Testis (tissue), 2 donors: ENCODE measurements at regions not wholly inside any gene's neighbourhood (a gene's known extent, or its start where the extent isn't known, plus 50 kb on each side); places are given as distances from the start of the nearest gene placed in this dataset.

Experiments used
- CTCF ChIP-seq, 3 experiments: fragments of 450-650 bp in 2 of 3; fragments of 200-600 bp in 1 of 3; sonication (generic) in 1 of 3; IDR thresholded peaks; one replicate each; pipeline ENCODE4 v1.5.1; 2016 to 2019; ENCODE audit warnings: antibody characterized with exemption in 3 of 3, mild to moderate bottlenecking in 2 of 3, moderate library complexity in 1 of 3
- POLR2A ChIP-seq: fragments of 450-650 bp; IDR thresholded peaks from one replicate; pipeline ENCODE4 v1.6.1; 2017; ENCODE audit warnings: antibody characterized with exemption, mild to moderate bottlenecking, moderate library complexity

DNA sequence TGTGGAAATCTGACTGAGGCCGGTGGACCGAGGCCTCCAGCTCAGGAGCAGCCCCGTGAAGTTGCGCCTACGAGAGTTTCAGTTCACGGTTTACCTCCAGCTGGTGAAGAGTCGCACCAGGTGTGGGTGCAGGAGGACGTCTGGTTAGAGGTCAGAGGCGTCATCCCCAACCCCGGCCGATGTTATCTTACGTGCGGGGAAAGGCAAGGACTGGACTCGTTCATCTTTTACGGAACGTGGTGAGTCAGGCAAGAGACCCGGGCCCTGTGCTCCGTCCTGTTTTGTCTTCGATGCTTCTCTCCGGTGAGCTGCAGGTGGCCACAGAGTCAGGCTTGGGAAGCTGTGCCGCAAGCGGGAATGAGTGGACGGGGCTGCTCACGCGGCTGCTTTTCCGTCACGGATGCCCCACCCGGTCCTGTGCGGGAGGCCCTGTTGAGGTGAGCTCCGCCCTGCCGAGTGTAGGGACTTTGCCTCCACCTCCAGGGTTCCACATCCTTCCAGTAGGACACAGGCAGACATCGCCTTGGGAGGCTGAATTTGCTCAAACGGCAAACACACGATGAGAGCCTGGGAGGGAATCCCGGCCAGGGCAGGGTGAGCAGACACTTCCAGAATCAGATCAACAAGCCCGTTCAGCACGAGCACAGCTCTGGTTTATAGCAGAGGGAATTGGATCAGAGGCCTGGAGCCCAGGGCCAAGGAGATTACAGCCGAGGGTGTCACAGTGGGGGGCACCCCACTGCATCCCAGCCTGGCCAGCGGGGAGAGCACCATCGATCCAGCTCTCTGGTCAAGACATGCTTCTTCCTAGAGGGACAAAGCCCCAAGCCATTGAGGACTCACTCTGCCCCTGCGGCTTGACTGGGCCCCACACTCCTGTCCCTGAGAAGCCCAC, 50.1 kb upstream of the INPP5A start:
- TF ChIP-seq CTCF (IDR thresholded peaks at IDR 0.05) (no peak), POLR2A (no peak)
